GM19438 (cell line): ENCODE measurements at regions not wholly inside any gene's neighbourhood (a gene's known extent, or its start where the extent isn't known, plus 50 kb on each side); places are given as distances from the start of the nearest gene placed in this dataset.
"Not testable (repeated sequence)": the region's sequence is repeated elsewhere in the genome, so short reads cannot be mapped to it uniquely, and the experiment has no call there.

Experiments
- ATAC-seq: cut with Tn5 transposase; IDR thresholded peaks from one replicate; pipeline ENCODE4 v1.9.1; 2021; ENCODE audit warnings: low read depth; ENCODE audit not compliant: unreplicated experiment

GRCh38 chr2:167803449-167803988 lies 443.9 kb downstream of the STK39 start:
- ATAC-seq: no peak

GRCh38 chr2:167794554-167795255 lies 452.7 kb downstream of the STK39 start:
- ATAC-seq: no peak

- ATAC-seq: no peak
These were observed 453.7 kb downstream of the STK39 start for GRCh38 chr2:167793725-167794124.

DNA sequence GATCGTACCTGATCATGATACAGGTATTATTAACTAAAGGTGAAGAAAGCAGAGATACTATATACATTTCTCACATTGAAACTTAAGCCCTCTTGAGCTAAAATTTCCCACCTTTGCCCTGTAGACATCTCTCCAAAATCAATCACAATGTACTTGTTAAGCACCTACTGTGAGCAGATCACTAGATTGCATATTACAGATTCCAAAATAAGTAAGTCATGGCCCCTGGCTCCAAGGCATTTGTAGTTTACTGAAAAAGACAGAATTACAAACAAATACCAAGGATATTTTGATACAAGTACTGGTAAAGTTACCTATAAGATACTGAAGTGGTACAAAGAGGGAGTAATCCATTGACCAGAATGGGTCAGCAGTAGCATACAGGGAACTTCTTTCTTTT lies 455.3 kb downstream of the STK39 start:
- no peak for ATAC-seq

DNA sequence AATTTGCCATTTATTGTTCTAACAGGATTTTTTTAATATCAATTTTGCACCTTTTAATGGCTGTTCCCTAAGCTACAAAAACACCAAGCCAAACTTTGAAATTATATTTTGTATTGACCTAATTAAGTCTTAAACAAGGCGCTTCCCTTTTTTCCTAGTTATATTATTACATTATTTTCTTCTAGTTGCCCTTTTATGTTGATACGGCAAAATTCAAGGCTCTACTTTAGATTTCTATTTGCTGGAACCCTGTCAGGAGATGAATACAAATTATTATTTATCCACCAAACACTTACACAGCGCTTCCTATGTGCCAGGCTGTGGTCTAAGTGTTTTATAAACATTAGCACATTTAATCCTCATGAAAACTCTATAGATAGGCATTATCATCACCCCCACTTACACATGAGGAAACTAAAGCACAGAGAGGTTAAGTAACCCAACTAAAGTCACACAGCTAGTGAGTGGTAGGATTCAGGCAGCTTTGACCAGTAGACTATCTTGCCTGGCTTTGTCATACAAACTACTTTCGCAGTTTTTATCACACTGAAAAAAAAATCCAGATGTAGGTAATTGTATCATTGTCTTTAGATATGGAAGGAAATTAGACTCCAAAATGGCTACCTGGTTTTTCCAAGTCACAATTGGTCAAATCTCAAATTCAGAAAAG lies 456.5 kb downstream of the STK39 start:
- no peak for ATAC-seq

- ATAC-seq: no peak
These were observed 457.2 kb downstream of the STK39 start for GRCh38 chr2:167790189-167790588.

DNA sequence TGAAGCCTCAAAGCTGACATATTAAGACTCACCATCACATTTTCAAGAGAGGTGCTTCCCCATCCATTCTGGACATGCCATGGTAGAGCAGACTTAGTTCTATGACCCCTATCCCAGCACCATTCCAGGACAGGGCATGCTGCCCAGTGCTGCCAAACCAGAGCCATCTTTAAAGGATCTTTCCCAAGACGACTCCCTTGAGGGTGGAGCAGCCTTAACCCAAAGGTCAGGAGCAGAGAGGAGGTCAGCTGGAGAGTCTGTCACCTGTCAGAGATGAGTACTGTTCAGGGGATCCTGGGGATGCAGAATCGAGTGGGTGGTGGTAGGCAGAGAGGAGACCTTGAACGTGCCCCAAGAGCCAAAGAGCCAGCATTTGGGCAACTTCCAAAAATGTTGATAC lies 459.8 kb downstream of the STK39 start:
- ATAC-seq: no peak

GRCh38 chr2:167787021-167787420 lies 460.4 kb downstream of the STK39 start:
- ATAC-seq: no peak

DNA sequence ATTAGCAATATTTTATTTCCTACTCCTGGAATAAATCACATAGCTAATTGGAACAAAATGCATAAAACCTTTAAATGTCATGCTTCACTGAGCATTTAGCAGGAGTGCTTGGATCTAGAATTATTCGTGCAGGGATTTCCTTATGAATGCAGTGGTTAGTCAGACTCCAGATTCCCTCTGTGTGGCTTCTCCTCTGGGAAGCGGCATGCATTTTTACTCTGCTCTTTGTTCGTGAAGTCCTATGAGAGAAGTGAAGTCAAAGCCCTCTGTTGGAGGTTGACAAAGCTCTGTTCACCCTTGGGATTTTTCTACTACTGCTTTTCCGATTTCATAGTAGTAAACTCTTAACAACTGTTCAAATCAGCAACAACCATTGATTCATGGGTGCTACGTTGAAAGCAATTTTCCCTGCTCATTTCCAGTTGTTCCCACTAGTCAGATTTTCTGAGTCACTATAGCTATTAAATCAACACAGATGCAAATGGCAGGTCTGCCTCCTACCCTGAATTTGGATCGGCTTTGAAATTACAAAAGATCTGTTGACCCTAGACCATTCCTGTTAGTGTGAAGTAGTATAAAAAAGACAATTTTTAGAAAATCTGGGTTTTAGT lies 461.7 kb downstream of the STK39 start:
- no peak for ATAC-seq

- no peak for ATAC-seq
These were observed 463.3 kb downstream of the STK39 start for GRCh38 chr2:167784084-167784425.

- ATAC-seq: no peak
These were observed 463.9 kb downstream of the STK39 start for GRCh38 chr2:167783261-167784083.

GRCh38 chr2:167781629-167782028 lies 465.8 kb downstream of the STK39 start:
- ATAC-seq: not testable (repeated sequence)

DNA sequence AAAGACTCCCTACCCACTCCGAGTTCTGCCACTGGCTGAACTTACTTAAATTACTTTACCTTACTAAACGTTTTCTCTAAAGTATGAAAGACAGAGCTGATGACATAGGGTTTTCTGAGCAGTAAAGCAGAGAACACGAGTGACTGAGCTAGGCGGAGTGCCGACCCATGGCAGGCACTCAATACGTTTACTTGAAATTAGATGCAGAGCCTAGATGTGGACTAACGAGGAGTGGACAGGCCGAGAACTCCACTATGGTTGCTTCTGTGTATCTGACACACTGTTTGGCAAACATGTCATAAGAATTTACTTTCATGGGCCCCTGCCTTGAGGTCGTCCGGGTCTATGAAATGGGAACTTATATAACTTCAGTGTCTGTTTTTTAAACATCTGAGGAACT lies 471.0 kb downstream of the STK39 start:
- ATAC-seq: no peak

DNA sequence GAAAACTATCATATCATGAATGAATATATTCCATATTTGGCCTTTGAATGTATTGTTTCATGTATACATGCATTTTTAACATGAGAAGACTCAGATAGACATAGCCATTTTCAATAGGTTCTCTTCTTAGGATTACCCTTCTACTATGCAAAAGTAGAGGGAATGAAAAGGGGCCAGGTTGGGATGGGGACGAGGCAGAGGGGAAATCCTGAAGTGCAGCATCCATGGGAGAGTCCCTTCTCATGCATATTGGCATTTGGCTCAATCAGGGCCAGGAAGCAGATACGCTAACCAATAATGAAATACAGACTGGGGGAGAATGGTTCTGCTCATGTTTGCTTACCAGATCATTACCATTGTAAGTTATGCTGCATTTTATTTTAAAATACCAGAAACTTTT lies 475.8 kb downstream of the STK39 start:
- no peak for ATAC-seq

GRCh38 chr2:167769020-167769419 lies 478.4 kb downstream of the STK39 start:
- ATAC-seq: no peak

- no peak for ATAC-seq
These were observed 479.6 kb downstream of the STK39 start for GRCh38 chr2:167767830-167768229.

GRCh38 chr2:167764772-167765341 lies 482.5 kb downstream of the STK39 start:
- no peak for ATAC-seq

DNA sequence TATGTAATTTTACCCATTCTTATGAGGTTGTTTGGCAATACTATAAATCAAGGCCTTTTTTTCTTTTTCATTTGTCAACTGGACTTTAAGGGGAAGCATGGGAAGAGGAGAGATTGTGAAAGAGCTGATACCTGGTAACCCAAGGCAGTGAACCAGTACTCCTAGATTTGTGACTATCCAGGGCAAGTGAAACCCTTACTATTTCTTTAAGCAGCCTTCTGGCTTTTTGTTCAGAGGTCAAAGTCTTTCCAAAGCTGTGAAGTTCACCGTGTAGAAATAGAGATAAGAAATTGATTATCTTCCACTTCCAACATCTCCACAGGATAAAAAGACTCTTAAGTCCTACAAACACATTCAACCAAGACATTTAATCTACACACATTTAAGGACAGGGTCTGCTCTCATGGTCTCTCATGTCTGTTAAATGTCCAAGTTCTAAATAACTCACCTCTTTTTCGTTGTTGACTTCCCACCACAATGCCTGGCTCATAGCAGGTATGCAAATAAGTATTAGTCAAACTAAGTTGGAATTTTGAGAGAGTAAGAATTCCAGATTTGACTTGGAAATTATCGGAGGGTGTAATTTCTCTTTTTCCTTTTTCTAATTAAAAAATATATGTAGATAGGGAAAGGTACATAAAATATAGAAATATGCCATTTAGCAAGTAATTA lies 485.8 kb downstream of the STK39 start:
- no peak for ATAC-seq

- no peak for ATAC-seq
These were observed 487.9 kb downstream of the STK39 start for GRCh38 chr2:167759531-167759930.

GRCh38 chr2:167758292-167758691 lies 489.1 kb downstream of the STK39 start:
- ATAC-seq: no peak
